NCI-H2196 treated with DMSO at 0.1 percent for 48 hours (cell line): ENCODE measurements at regions not wholly inside any gene's neighbourhood (a gene's known extent, or its start where the extent isn't known, plus 50 kb on each side); places are given as distances from the start of the nearest gene placed in this dataset.

Experiments
- DNase-seq: peaks from one replicate; lab custom pipeline; 2025; ENCODE audit not compliant: unreplicated experiment; lab: John Stamatoyannopoulos, UW

GRCh38 chr12:60981473-60981872 lies 1278.7 kb upstream of the USP15 start:
- DNase-seq: no peak

- DNase-seq: no peak
Measured at GRCh38 chr12:60992087-60992486, 1268.1 kb upstream of the USP15 start.

GRCh38 chr12:60995256-60995825 lies 1264.9 kb upstream of the USP15 start:
- DNase-seq: no peak

- DNase-seq: no peak
Measured at GRCh38 chr12:60997869-60998378, 1262.3 kb upstream of the USP15 start.

GRCh38 chr12:61009192-61009591 lies 1251.0 kb upstream of the USP15 start:
- DNase-seq: no peak

- DNase-seq: no peak
Measured at GRCh38 chr12:61011767-61012423, 1248.3 kb upstream of the USP15 start.

GRCh38 chr12:61018571-61018970 lies 1241.6 kb upstream of the USP15 start:
- DNase-seq: no peak

GRCh38 chr12:61023231-61023630 lies 1237.0 kb upstream of the USP15 start:
- no peak for DNase-seq

- DNase-seq: no peak
Measured at GRCh38 chr12:61029516-61029915, 1230.7 kb upstream of the USP15 start.

- no peak for DNase-seq
Measured at GRCh38 chr12:61037792-61038191, 1222.4 kb upstream of the USP15 start.

GRCh38 chr12:61043838-61044237 lies 1216.4 kb upstream of the USP15 start:
- no peak for DNase-seq

- DNase-seq: no peak
Measured at GRCh38 chr12:61044766-61045165, 1215.4 kb upstream of the USP15 start.

GRCh38 chr12:61070640-61071414 lies 1189.4 kb upstream of the USP15 start:
- DNase-seq: no peak

- DNase-seq: no peak
Measured at GRCh38 chr12:61072717-61073116, 1187.5 kb upstream of the USP15 start.

- DNase-seq: no peak
Measured at GRCh38 chr12:61095111-61095510, 1165.1 kb upstream of the USP15 start.

- no peak for DNase-seq
Measured at GRCh38 chr12:61098031-61098580, 1162.1 kb upstream of the USP15 start.

- DNase-seq: no peak
Measured at GRCh38 chr12:61107118-61107517, 1153.1 kb upstream of the USP15 start.

GRCh38 chr12:61111218-61111617 lies 1149.0 kb upstream of the USP15 start:
- no peak for DNase-seq

GRCh38 chr12:61137677-61138414 lies 1122.4 kb upstream of the USP15 start:
- no peak for DNase-seq

GRCh38 chr12:61138415-61138759 lies 1121.8 kb upstream of the USP15 start:
- DNase-seq: no peak

- DNase-seq: no peak
Measured at GRCh38 chr12:61161961-61162360, 1098.2 kb upstream of the USP15 start.
